Neural cell (in vitro differentiated cells): ENCODE measurements at regions not wholly inside any gene's neighbourhood (a gene's known extent, or its start where the extent isn't known, plus 50 kb on each side); places are given as distances from the start of the nearest gene placed in this dataset.

ENCODE experiments used
- H2AFZ ChIP-seq: fragments of 200-600, 300-800 bp; sonication (generic), shearing (Covaris generic); 2 replicates; pipeline ENCODE4 v1.6.0; 2014; ENCODE audit warnings: low read depth, mild to moderate bottlenecking, antibody characterized with exemption, low read length, moderate library complexity
- H3F3A ChIP-seq: fragments of 200-600 bp; shearing (Covaris generic); 2 replicates; pipeline ENCODE4 v1.6.1; 2016; ENCODE audit warnings: mild to moderate bottlenecking, moderate library complexity, mixed read lengths, antibody characterized with exemption, low read length; ENCODE audit not compliant: insufficient read depth, poor library complexity, severe bottlenecking
- H3K27ac ChIP-seq: fragments of 200-600, 300-800 bp; sonication (generic), shearing (Covaris generic); 2 replicates; pipeline ENCODE4 v1.5.1; 2014; ENCODE audit warnings: mild to moderate bottlenecking, low read length, moderate library complexity
- H3K27me3 ChIP-seq: fragments of 300-800, 200-600 bp; sonication (generic), shearing (Covaris generic); 2 replicates; pipeline ENCODE4 v1.6.0; 2014; ENCODE audit warnings: mild to moderate bottlenecking, low read depth, low read length, moderate library complexity; ENCODE audit not compliant: insufficient read depth
- H3K36me3 ChIP-seq: fragments of 300-800, 200-600 bp; sonication (generic), shearing (Covaris generic); 2 replicates; pipeline ENCODE4 v1.5.1; 2014; ENCODE audit warnings: mild to moderate bottlenecking, antibody characterized with exemption, low read length, moderate library complexity; ENCODE audit not compliant: insufficient read depth
- H3K4me2 ChIP-seq: fragments of 300-800, 200-600 bp; sonication (generic), shearing (Covaris generic); 2 replicates; pipeline ENCODE4 v1.6.0; 2014; ENCODE audit warnings: mild to moderate bottlenecking, low read length
- H3K4me3 ChIP-seq: fragments of 300-800, 200-600 bp; sonication (generic), shearing (Covaris generic); 2 replicates; pipeline ENCODE4 v1.5.1; 2014; ENCODE audit warnings: mild to moderate bottlenecking, low read length, moderate library complexity
- H3K79me2 ChIP-seq: fragments of 200-600 bp; shearing (Covaris generic); replicated peaks from 2 replicates; pipeline ENCODE4 v1.6.0; 2014; ENCODE audit warnings: mild to moderate bottlenecking, low read length, moderate library complexity; ENCODE audit not compliant: insufficient read depth
- H3K9ac ChIP-seq: fragments of 300-800, 200-600 bp; sonication (generic), shearing (Covaris generic); 2 replicates; pipeline ENCODE4 v1.6.1; 2016; ENCODE audit warnings: mild to moderate bottlenecking, low read length, mixed read lengths
- H3K9me2 ChIP-seq: fragments of 200-600 bp; shearing (Covaris generic); 2 replicates; pipeline ENCODE4 v1.6.1; 2016; ENCODE audit warnings: mild to moderate bottlenecking, low read length, mixed read lengths; ENCODE audit not compliant: insufficient read depth
- H3K9me3 ChIP-seq: fragments of 200-600, 300-800 bp; sonication (generic), shearing (Covaris generic); 2 replicates; pipeline ENCODE4 v1.6.1; 2016; ENCODE audit warnings: mild to moderate bottlenecking, mixed run types, low read length, moderate library complexity, mixed read lengths
- H4K20me1 ChIP-seq: fragments of 200-600 bp; shearing (Covaris generic); 2 replicates; pipeline ENCODE4 v1.6.1; 2016; ENCODE audit warnings: mild to moderate bottlenecking, mixed run types; ENCODE audit not compliant: insufficient read depth
- CTCF ChIP-seq: fragments of 450-650 bp; IDR thresholded peaks from 2 replicates; pipeline ENCODE4 v1.5.1; 2014; ENCODE audit warnings: antibody characterized with exemption, mild to moderate bottlenecking, moderate library complexity; ENCODE audit not compliant: poor library complexity, severe bottlenecking
- EP300 ChIP-seq: fragments of 450-650 bp; conservative IDR thresholded peaks from 2 replicates; pipeline ENCODE4 v1.6.1; 2014; ENCODE audit warnings: antibody characterized with exemption, mild to moderate bottlenecking, moderate library complexity; ENCODE audit not compliant: poor library complexity, severe bottlenecking
- EZH2 ChIP-seq: fragments of 200-600, 300-800 bp; shearing (Covaris generic), sonication (generic); IDR thresholded peaks from 2 replicates; pipeline ENCODE4 v1.6.1; 2014; ENCODE audit warnings: antibody characterized with exemption, low read length, borderline replicate concordance, mild to moderate bottlenecking; ENCODE audit not compliant: insufficient read depth, poor library complexity, severe bottlenecking
- MXI1 ChIP-seq: fragments of 450-650 bp; conservative IDR thresholded peaks from 2 replicates; pipeline ENCODE4 v1.6.1; 2014; ENCODE audit warnings: antibody characterized with exemption, mild to moderate bottlenecking; ENCODE audit not compliant: poor library complexity, severe bottlenecking
- POLR2AphosphoS5 ChIP-seq: IDR thresholded peaks from 2 replicates; pipeline ENCODE4 v1.6.1; 2012
- RAD21 ChIP-seq: fragments of 450-650 bp; conservative IDR thresholded peaks from 2 replicates; pipeline ENCODE4 v1.6.1; 2014; ENCODE audit warnings: antibody characterized with exemption, mild to moderate bottlenecking, moderate library complexity
- SMC3 ChIP-seq: fragments of 450-650 bp; conservative IDR thresholded peaks from 2 replicates; pipeline ENCODE4 v1.6.1; 2014; ENCODE audit warnings: antibody characterized with exemption, mild to moderate bottlenecking, moderate library complexity; ENCODE audit not compliant: poor library complexity
- TAF1 ChIP-seq: IDR thresholded peaks from 2 replicates; pipeline ENCODE4 v1.6.1; 2012; ENCODE audit warnings: low read depth
- TF ChIP-seq, protein P1 (sequence below): IDR thresholded peaks from 2 replicates; pipeline ENCODE4 v1.6.1; 2012; ENCODE audit warnings: borderline replicate concordance

- no peaks in the 10 kb centered on the region for H3K79me2 ChIP-seq
- H3K4me2 ChIP-seq: no peak overlapping the region
- H3K9ac ChIP-seq: no peak overlapping the region
- no peak for TF ChIP-seq TAF1
- no peak overlapping the region for H3K27ac ChIP-seq
- no peaks in the 10 kb centered on the region for H3K9me3 ChIP-seq
- no peaks in the 10 kb centered on the region for H4K20me1 ChIP-seq
- H3K4me3 ChIP-seq: no peak overlapping the region
- H3K36me3 ChIP-seq: no peaks in the 10 kb centered on the region
- H2AFZ ChIP-seq: no peak overlapping the region
- no peaks in the 10 kb centered on the region for H3F3A ChIP-seq
- no peaks in the 10 kb centered on the region for H3K27me3 ChIP-seq
- H3K9me2 ChIP-seq: no peaks in the 10 kb centered on the region
Measured at GRCh38 chr6:169967687-169968086, 216.3 kb downstream of the ERMARD start.

DNA sequence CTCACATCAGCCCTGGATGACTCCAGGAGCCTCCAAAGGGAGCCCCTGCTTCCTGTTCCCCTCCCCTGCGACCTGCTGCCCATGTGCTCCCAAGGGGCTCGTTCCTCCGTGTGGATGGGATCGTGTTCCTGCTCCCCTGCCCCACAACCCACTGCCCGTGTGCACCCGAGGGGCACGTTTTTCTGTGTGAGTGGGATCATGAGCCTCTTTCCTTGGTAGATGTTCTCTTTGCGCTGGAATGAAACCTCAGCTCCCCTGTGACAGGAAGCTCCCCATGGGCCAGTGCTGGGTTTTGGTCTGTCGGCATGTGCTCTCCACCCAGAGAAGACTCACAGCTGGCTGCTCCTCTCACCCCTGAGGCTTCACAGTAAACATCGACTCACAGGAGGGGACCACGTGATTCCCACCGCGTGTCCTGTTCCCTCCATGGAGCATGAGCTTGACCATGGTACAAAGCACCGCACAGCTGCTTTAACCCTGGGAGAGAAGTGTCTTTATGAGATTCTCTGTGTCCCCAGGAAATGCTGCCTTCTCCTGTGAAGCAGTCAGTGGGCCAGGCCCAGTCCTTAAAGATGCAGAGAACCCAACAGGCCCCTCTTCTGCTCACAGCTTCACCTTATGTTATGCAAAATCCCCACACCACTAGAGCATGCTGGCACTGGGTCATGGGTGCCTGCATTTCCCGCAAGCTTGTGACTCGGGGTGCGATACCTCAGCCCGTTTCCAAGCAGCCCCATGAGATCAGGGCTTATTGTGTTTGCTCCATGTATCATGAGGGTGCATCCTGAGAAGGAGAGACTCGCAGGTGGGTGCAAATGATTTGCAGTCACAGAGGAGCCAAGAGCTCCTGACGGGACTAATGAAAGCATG is 215.1 kb downstream of the ERMARD start:
- no peak overlapping the region for H3K9ac ChIP-seq
- TF ChIP-seq POLR2AphosphoS5 (no peak), RAD21 (no peak), SMC3 (no peak), CTCF (no peak), EZH2 (no peak), EP300 (no peak), TAF1 (no peak), MXI1 (no peak)
- TF ChIP-seq, protein P1, sequence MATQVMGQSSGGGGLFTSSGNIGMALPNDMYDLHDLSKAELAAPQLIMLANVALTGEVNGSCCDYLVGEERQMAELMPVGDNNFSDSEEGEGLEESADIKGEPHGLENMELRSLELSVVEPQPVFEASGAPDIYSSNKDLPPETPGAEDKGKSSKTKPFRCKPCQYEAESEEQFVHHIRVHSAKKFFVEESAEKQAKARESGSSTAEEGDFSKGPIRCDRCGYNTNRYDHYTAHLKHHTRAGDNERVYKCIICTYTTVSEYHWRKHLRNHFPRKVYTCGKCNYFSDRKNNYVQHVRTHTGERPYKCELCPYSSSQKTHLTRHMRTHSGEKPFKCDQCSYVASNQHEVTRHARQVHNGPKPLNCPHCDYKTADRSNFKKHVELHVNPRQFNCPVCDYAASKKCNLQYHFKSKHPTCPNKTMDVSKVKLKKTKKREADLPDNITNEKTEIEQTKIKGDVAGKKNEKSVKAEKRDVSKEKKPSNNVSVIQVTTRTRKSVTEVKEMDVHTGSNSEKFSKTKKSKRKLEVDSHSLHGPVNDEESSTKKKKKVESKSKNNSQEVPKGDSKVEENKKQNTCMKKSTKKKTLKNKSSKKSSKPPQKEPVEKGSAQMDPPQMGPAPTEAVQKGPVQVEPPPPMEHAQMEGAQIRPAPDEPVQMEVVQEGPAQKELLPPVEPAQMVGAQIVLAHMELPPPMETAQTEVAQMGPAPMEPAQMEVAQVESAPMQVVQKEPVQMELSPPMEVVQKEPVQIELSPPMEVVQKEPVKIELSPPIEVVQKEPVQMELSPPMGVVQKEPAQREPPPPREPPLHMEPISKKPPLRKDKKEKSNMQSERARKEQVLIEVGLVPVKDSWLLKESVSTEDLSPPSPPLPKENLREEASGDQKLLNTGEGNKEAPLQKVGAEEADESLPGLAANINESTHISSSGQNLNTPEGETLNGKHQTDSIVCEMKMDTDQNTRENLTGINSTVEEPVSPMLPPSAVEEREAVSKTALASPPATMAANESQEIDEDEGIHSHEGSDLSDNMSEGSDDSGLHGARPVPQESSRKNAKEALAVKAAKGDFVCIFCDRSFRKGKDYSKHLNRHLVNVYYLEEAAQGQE: no peak

More for the DNA sequence above, 215.1 kb downstream of the ERMARD start:
- H3K36me3 ChIP-seq: no peaks in the 10 kb centered on the region
- no peak overlapping the region for H3K27ac ChIP-seq
- H2AFZ ChIP-seq: no peak overlapping the region
- no peaks in the 10 kb centered on the region for H3K27me3 ChIP-seq
- no peaks in the 10 kb centered on the region for H3K9me3 ChIP-seq
- no peaks in the 10 kb centered on the region for H4K20me1 ChIP-seq
- H3K9me2 ChIP-seq: no peaks in the 10 kb centered on the region
- H3K79me2 ChIP-seq: no peaks in the 10 kb centered on the region
- H3F3A ChIP-seq: no peaks in the 10 kb centered on the region
- no peak overlapping the region for H3K4me2 ChIP-seq
- no peak overlapping the region for H3K4me3 ChIP-seq
